HG02970 (cell line): ENCODE measurements at regions not wholly inside any gene's neighbourhood (a gene's known extent, or its start where the extent isn't known, plus 50 kb on each side); places are given as distances from the start of the nearest gene placed in this dataset.
"Not testable (repeated sequence)": the region's sequence is repeated elsewhere in the genome, so short reads cannot be mapped to it uniquely, and the experiment has no call there.

Source experiments
- ATAC-seq: cut with Tn5 transposase; IDR thresholded peaks from one replicate; pipeline ENCODE4 v1.9.1; 2021; ENCODE audit warnings: mild to moderate bottlenecking, moderate library complexity, moderate number of reproducible peaks; ENCODE audit not compliant: unreplicated experiment, low FRiP score

DNA sequence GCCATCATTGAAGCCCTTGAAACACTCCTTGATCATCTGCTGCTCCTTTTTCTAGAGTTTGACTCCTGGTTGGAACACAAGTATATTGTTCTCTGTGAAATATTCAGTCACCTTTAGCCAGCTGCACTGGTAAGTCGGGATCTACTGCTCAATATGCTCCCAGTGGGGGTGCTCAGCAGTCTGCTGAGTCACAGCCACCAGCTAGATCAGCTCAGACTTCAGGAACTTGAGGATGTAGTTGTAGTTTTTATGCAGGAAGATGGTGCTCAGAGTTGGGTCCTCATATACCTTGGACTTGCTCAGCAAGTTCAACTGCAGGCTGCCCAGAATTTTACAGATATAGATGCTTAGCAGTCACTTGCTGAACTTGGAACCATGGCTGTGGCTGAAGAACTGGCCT is 202.5 kb upstream of the RPL34 start:
- ATAC-seq: no peak

DNA sequence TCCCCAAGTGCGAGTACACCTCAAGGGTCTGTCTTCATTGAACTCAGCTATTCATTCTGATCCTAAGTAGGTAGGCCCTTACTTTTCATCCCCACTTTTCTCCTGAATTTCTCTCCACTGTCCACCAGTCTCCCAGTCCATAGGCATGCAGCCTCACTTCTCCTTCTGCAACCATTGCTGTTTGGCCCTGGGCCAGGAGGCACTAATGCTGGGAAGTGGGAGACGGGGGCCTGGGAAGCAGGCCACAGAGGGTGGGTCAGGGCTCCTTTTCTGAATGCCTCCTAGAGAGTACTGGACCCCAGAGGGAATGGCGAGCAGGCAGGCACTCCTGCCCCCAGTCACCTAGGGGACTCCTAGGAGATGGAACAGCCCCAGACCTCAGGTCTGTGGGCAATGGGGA is 203.5 kb upstream of the RPL34 start:
- ATAC-seq: no peak

DNA sequence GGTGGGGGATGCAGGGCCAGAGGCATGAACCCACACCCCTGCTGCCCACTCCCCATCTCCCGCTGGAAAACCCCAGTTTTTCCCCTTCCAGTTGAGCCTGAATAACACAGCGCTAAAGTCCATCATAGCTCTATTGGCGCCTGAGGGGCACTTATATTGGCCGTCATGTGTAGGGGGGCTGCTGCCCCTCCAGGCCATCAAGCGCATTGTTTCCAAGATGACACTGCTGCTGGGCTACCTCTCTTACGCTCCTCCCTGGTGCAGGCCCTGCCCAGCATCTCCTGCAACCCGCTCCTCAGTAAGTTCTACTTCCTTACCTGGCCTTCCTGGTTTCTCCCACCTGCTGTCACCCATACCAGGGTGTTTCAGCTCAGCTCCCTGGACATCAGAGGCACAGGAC is 205.0 kb upstream of the RPL34 start:
- no peak for ATAC-seq

GRCh38 chr4:108411836-108412235 is 208.5 kb upstream of the RPL34 start:
- ATAC-seq: no peak

GRCh38 chr4:108409691-108410090 is 210.7 kb upstream of the RPL34 start:
- ATAC-seq: not testable (repeated sequence)

DNA sequence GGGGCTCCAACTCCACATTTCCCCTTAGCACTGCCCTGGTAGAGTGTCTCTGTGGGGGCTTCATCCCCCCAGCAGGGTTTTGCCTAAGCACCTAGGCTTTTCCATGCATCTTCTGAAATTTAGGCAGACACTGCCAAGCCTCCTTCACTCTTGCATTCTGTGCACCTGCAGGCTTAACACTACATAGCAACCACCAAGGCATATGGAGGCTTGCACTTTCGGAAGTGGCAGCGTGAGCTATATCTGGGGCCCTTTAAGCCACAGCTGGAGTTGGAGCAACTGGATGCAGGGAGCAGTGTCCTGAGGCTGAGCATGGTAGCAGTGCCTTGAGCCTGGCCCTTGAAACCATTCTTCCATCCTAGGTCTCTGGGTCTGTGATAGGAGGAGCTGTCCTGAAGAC is 214.8 kb upstream of the RPL34 start:
- no peak for ATAC-seq

GRCh38 chr4:108400309-108400708 is 220.1 kb upstream of the RPL34 start:
- no peak for ATAC-seq

DNA sequence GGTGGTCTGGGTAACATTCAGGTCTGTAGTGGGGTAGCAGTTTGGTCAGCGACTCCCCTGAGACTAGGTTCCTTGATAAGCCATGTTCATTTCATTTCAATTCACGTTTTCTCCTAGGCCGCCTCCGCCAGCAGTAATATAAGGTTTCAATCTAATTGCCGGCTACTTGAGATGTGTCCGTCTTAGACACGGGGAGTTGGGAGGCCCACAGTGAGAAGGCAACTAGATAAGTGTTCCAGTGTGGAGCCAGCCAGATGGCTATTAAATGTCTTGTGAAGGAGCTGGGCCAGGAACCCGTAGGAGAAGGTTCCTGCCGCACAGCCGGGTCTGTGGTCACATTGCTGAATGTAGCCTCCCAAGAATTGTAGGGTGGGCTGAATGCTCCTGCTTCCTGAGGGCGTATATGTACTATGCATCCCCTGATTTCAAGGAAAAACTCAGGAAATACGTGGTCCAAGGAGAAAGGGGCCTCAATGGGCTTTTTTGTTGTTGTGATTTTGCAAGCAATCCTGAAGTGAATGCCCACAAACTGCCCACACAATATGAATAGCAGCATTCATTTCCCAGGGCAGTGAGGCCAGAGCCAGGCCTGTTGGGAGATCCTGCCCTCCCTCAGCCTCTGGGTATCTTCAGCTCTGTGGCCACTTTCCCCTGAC is 220.6 kb upstream of the RPL34 start:
- ATAC-seq: no peak

GRCh38 chr4:108398836-108399235 is 221.5 kb upstream of the RPL34 start:
- ATAC-seq: no peak

DNA sequence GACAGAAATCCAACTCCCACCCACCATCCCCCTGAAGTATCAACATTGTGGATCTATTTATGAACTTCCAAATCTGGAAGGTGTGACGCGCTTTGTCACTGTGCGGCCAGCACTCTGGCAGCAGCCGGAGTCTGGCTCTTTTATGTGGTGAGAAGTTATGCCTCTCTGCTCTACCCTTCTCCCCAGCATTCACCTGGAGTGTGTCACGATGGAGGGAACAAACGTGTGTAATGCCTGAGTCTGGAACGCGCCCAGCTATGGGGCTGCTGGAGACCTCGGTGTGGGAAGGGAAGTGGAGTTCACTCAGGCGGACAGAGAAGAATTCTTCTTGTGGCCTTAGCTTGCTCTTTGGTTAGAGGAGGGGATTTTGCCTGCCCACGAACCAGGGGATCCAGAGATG is 222.1 kb upstream of the RPL34 start:
- ATAC-seq: no peak

- no peak for ATAC-seq
Measured at GRCh38 chr4:108397850-108398249, 222.5 kb upstream of the RPL34 start.

GRCh38 chr4:108396900-108397497 is 223.4 kb upstream of the RPL34 start:
- ATAC-seq: no peak

DNA sequence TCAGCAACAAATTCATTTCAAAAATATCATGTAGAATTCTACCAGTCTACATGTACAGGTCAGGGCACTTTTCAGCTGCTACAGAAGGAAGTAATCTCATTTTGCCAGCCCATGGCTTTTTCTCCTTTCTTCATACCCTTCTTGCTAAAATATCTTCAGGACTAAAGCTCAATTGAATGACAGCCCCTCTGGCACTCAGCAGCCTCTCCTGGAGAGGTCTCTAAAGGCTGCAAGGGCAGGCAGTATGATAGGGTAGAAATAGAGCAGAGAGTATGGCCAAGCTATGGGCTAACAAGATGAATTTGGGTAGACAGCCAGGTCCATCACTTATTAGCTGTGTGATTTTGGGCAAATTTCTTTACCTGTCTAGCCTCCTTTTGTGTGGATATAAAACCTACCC is 224.6 kb upstream of the RPL34 start:
- no peak for ATAC-seq

DNA sequence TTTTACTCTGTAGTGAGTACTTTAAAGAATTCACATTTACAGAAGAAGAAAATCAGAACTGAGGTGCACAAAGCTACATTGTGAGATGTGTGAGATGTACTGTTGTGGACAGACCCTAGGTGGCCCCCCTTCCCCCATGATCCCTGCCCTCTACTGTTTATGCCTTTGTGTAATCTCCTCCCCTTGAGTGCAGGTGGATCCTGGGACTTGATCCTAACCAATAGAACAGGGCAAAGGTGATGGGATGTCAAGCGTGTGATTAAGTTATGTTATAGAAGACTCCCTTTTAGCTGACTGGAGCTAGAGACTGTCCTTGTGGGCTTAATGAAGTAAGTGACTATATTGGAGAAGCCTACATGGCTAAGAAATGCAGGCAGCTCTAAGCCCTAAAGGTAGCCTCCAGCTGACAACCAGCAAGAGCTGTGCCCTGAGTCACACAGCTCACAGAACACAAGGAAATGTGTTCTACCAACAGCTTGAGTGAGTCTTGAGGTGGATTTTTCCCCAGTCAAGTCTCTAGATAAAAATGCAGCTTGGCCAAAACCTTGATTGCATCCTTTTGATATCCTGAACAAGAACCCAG is 225.2 kb upstream of the LEF1 start:
- no peak for ATAC-seq

DNA sequence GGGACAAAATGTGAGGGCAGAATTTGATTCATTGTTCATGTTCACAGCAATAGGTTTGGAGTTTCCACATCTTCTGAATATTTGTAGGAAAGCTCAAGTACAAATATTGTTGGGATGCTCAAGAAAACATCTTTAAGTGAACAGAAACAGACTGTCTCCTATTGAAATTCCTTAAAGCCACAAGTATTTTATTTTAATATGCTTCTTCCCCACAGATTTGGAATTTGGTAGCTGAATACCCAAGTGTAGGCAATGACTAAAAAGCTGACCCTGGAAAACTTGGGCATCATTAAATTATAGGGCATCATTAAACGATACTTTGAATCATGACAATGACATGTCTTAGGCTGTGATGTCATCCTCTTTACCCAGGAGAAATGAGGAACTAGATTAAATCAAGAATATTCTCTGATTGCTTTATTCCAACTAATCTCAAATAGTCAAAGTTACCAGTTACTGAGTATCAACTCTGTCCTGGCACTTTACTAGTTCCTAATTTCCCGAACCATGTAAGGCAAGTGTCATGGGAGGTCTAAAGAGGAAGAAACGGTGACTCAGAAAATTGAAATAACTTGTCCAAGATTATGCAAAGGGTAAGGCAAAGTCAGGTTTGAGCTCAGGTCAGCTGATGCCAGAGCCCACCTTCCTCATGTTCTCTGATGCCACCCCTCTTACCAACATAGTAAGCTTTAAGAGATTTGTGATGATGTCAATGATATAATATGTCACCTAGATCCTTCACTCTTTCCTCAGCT is 223.1 kb upstream of the LEF1 start:
- no peak for ATAC-seq

DNA sequence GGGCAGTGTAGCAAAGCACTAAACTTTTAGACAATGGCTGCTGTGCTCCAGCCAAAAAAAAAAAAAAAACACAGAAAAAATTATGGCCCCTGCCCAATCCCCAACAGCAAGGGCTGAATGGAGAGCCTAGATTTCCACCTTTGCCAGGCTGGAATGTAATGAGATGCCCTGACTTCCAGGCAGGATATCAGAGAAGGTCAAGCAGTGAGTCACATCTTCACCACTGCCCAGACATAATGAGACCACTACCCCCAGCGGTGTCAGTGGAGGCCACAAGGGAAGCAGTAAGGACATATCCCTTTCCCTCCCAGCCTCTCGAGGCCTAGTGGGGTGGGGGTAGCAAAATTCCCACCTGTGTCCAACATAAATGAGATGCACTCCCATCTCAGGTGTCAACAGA is 216.3 kb upstream of the LEF1 start:
- ATAC-seq: no peak

DNA sequence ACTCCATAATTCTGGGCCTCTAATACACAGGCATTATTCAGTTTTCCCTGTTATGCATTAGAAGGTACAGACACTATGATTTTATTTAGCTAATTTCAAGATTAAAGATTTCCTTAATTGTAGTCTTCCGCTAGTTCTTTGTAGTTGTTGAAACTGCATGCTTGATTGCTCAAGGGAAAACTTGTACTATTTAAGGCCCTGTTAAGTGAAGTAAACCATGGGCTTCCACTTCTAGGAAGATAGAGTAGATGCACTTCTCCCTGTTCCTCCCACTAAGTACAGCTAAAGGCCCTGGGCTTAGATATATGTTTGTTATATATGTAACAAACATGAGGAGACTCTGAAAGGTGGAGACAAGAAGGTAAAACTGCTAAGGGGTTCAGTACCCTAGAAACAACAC is 215.8 kb upstream of the LEF1 start:
- ATAC-seq: no peak

DNA sequence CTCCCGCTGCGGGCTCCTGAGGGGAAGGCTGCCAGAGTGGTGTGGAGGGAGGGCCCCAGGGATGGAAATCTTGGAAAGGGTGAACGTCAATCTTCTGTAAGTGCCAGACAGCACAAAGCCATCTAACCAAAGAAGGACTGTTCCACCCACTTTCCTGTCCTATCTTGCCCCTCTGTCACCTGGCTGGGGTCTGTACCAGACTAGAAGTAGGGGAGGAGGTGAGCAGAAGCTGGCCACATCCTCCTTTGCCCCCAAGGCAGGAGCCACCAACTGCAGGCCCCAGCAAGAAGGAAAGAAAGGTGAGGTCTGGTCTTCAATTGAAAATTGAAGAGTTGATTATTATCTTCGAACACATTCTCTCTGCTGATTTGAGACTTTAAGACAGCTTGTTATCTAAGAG is 214.4 kb upstream of the LEF1 start:
- no peak for ATAC-seq

DNA sequence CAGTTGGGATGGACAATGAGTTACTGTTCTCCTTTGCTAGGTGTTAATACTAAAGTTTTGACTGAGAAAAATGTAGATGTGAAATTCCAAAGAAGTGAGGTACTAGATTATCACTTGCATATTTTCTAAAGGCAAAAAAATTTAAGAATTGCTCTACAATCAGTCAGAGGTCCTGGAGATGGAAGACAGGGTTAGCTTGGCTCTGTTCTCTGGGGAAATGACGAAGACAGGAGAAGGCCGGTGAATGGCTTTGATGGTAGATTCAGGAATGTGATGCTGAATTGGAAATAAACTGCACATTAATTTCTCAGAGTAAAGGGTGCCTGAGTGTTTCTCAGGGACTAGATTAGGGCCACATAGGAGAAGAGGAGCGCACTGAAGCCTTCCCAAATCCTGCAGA is 214.0 kb upstream of the LEF1 start:
- ATAC-seq: no peak

- no peak for ATAC-seq
Measured at GRCh38 chr4:108378164-108378563, 209.4 kb upstream of the LEF1 start.

GRCh38 chr4:108377021-108377420 is 208.3 kb upstream of the LEF1 start:
- ATAC-seq: no peak

DNA sequence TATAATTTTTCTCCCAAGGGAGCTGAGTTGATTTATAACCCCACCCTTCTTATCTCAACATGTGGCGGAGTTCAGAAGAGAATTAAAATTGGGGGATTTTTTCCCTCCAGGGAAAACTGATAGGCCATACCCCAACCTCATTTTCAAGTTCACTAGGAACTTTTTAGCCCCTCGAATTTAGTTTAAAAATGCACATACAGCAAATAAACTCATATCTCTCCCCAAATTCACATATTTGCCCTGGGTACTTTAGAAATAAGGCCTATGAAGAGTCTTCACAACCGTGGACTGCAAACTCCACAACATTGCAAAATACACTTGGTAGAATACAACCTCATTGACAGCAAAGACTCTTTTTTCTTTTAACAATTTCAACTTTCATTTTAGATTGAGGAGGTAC is 206.7 kb upstream of the LEF1 start:
- ATAC-seq: no peak
